ENCODE measurements at regions not wholly inside any gene's neighbourhood (a gene's known extent, or its start where the extent isn't known, plus 50 kb on each side); places are given as distances from the start of the nearest gene placed in this dataset.

DNA sequence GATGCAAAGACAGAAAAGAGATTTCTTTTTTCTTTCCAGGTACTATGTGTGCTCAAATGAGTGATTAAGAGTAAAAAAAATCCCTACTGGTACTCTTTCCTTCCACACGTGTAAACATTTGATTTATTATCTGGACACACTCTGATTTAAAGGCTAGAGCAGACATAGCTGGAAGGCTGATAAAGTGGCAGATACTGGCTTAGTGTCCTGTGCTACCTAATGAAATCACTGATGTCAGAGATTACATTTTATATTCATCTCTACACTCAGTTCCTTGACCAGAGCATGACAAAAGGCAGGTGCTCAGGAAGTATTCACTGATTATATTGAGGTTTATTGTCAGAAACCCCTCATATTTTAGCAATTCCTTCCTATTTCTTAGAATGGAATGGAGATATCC is 136.6 kb upstream of the SLC38A2 start:
- H3K9ac ChIP-seq (ENCODE audit: low read depth, low read length), result no peak overlapping the region
- H3K36me3 ChIP-seq (ENCODE audit: insufficient read depth, low read length), result peaks cover 8% of the 10 kb centered on the region
- H3K4me3 ChIP-seq (ENCODE audit: low read length), result no peak overlapping the region
- peaks cover 4% of the 10 kb centered on the region for H3K4me1 ChIP-seq (ENCODE audit: control insufficient read depth, insufficient read depth, low read length)
- H3K4me2 ChIP-seq (ENCODE audit: low read length), result no peak overlapping the region
- H3K27me3 ChIP-seq (ENCODE audit: control insufficient read depth, insufficient read depth, low read length), result no peaks in the 10 kb centered on the region
- H3K9me3 ChIP-seq (replicated peaks; ENCODE audit: low read length), result peaks cover 25% of the 10 kb centered on the region

- H3K36me3 ChIP-seq (ENCODE audit: insufficient read depth, low read length), result peaks cover 8% of the 10 kb centered on the region
- no peak overlapping the region for H3K4me2 ChIP-seq (ENCODE audit: low read length)
- H3K4me3 ChIP-seq (ENCODE audit: low read length), result no peak overlapping the region
- H3K9me3 ChIP-seq (replicated peaks; ENCODE audit: low read length), result peaks cover 25% of the 10 kb centered on the region
- no peaks in the 10 kb centered on the region for H3K27me3 ChIP-seq (ENCODE audit: control insufficient read depth, insufficient read depth, low read length)
- peaks cover 4% of the 10 kb centered on the region for H3K4me1 ChIP-seq (ENCODE audit: control insufficient read depth, insufficient read depth, low read length)
- no peak overlapping the region for H3K9ac ChIP-seq (ENCODE audit: low read depth, low read length)
Observed at GRCh38 chr12:46508651-46509050, 136.1 kb upstream of the SLC38A2 start.

DNA sequence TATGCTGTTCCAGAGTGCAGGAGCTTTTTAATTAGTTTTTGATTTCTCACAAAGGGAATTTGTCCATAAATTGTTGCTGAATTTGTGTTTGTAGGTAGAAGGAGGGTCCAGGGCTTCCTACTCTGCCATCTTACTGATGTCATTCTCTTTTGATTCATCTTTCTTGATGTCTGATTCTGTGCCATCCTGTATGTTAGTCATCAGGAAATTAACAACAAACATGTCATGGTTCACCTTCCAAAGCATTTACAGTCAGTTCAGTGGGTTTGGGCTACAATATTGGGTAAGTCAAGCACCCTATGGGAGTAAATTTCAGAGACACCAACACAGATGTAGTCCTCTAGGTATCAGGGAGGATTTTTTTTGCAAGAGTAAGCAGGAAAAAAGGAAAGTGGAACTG is 135.2 kb upstream of the SLC38A2 start:
- peaks cover 8% of the 10 kb centered on the region for H3K36me3 ChIP-seq (ENCODE audit: insufficient read depth, low read length)
- H3K27me3 ChIP-seq (ENCODE audit: control insufficient read depth, insufficient read depth, low read length), result no peaks in the 10 kb centered on the region
- no peak overlapping the region for H3K4me3 ChIP-seq (ENCODE audit: low read length)
- peaks cover 4% of the 10 kb centered on the region for H3K4me1 ChIP-seq (ENCODE audit: control insufficient read depth, insufficient read depth, low read length)
- peaks cover 25% of the 10 kb centered on the region for H3K9me3 ChIP-seq (replicated peaks; ENCODE audit: low read length)
- H3K4me2 ChIP-seq (ENCODE audit: low read length), result no peak overlapping the region
- H3K9ac ChIP-seq (ENCODE audit: low read depth, low read length), result no peak overlapping the region

- H3K4me1 ChIP-seq (ENCODE audit: control insufficient read depth, insufficient read depth, low read length), result peaks cover 4% of the 10 kb centered on the region
- no peak overlapping the region for H3K4me3 ChIP-seq (ENCODE audit: low read length)
- peaks cover 25% of the 10 kb centered on the region for H3K9me3 ChIP-seq (replicated peaks; ENCODE audit: low read length)
- H3K36me3 ChIP-seq (ENCODE audit: insufficient read depth, low read length), result peaks cover 8% of the 10 kb centered on the region
- H3K4me2 ChIP-seq (ENCODE audit: low read length), result no peak overlapping the region
- no peak overlapping the region for H3K9ac ChIP-seq (ENCODE audit: low read depth, low read length)
- no peaks in the 10 kb centered on the region for H3K27me3 ChIP-seq (ENCODE audit: control insufficient read depth, insufficient read depth, low read length)
Observed at GRCh38 chr12:46506961-46507360, 134.4 kb upstream of the SLC38A2 start.

DNA sequence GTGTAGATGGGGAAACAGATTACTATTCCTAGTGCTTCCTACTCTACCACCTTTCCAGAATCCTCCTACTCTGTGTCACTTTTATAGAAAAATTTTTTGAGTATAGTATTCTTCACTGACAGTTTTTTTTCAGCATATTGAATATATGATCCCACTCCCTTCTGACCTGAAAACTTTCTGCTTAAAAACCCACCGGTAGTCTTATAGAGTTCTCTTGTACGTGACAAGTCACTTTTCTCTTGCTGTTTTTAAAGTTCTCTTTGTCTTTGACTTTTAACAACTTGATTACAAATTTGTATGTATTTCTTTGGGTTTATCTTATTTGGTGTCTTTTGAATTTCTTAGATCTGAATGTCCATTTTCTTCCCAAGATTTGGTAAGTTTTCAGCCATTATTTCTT is 133.6 kb upstream of the SLC38A2 start:
- Histone ChIP-seq H3K4me2 (ENCODE audit: low read length) (no peak overlapping the region), H3K9ac (ENCODE audit: low read depth, low read length) (no peak overlapping the region), H3K27me3 (ENCODE audit: control insufficient read depth, insufficient read depth, low read length) (no peaks in the 10 kb centered on the region), H3K9me3 (replicated peaks; ENCODE audit: low read length) (peaks cover 23% of the 10 kb centered on the region), H3K36me3 (ENCODE audit: insufficient read depth, low read length) (peaks cover 8% of the 10 kb centered on the region), H3K4me1 (ENCODE audit: control insufficient read depth, insufficient read depth, low read length) (peaks cover 4% of the 10 kb centered on the region), H3K4me3 (ENCODE audit: low read length) (no peak overlapping the region)

- no peak overlapping the region for H3K4me3 ChIP-seq (ENCODE audit: low read length)
- H3K9ac ChIP-seq (ENCODE audit: low read depth, low read length), result no peak overlapping the region
Observed at GRCh38 chr12:46504494-46504893, 131.9 kb upstream of the SLC38A2 start.

GRCh38 chr12:46503637-46504175 is 131.1 kb upstream of the SLC38A2 start:
- H3K27me3 ChIP-seq (ENCODE audit: control insufficient read depth, insufficient read depth, low read length), result no peaks in the 10 kb centered on the region
- peaks cover 4% of the 10 kb centered on the region for H3K4me1 ChIP-seq (ENCODE audit: control insufficient read depth, insufficient read depth, low read length)
- H3K9ac ChIP-seq (ENCODE audit: low read depth, low read length), result no peak overlapping the region
- no peak overlapping the region for H3K4me3 ChIP-seq (ENCODE audit: low read length)
- H3K9me3 ChIP-seq (replicated peaks; ENCODE audit: low read length), result peaks cover 14% of the 10 kb centered on the region
- peaks cover 10% of the 10 kb centered on the region for H3K36me3 ChIP-seq (ENCODE audit: insufficient read depth, low read length)
- no peak overlapping the region for H3K4me2 ChIP-seq (ENCODE audit: low read length)

More at GRCh38 chr12:46504494-46504893, 131.9 kb upstream of the SLC38A2 start:
- no peak overlapping the region for H3K4me2 ChIP-seq (ENCODE audit: low read length)
- peaks cover 4% of the 10 kb centered on the region for H3K4me1 ChIP-seq (ENCODE audit: control insufficient read depth, insufficient read depth, low read length)
- H3K27me3 ChIP-seq (ENCODE audit: control insufficient read depth, insufficient read depth, low read length), result no peaks in the 10 kb centered on the region
- H3K9me3 ChIP-seq (replicated peaks; ENCODE audit: low read length), result peaks cover 14% of the 10 kb centered on the region
- H3K36me3 ChIP-seq (ENCODE audit: insufficient read depth, low read length), result peaks cover 10% of the 10 kb centered on the region

DNA sequence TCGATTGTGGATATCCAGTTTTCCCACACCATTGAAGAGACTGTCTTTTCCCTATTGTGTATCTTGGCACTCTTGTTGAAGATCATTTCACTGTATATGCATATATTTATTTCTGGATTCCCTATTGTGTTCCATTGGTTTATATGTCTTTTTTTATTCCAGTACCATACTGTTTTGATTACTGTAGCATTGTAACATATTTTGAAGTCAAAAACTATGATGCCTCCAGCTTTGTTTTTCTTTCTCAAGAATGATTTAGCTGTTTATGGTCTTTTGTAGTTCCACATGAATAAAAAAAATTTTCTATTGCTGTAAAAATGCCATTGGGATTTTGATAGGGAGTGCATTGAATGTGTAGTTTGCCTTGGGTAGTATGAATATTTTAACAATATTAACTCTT is 128.1 kb upstream of the SLC38A2 start:
- Histone ChIP-seq H3K36me3 (ENCODE audit: insufficient read depth, low read length) (peaks cover 2% of the 10 kb centered on the region), H3K9me3 (replicated peaks; ENCODE audit: low read length) (peaks cover under 1% of the 10 kb centered on the region), H3K4me3 (ENCODE audit: low read length) (no peak overlapping the region), H3K4me1 (ENCODE audit: control insufficient read depth, insufficient read depth, low read length) (no peaks in the 10 kb centered on the region), H3K4me2 (ENCODE audit: low read length) (no peak overlapping the region), H3K27me3 (ENCODE audit: control insufficient read depth, insufficient read depth, low read length) (no peaks in the 10 kb centered on the region), H3K9ac (ENCODE audit: low read depth, low read length) (no peak overlapping the region)

DNA sequence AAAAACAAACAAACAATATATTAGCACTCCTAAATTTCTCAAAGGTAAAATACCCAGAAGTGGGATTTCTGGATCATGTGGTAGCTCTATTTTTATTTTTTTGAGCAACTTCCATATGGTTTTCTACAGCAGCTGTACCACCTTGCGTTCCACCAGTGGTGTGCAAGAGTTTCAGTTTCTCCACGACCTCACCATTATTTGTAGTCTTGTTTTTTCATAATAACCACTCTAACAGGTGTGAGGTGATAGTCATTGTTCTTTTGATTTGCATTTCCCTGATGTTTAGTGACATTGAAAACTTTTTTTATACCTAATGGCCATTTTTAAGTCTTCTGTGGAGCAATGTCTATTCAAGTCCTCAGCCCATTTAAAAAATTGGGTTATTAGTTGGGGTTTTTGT is 127.3 kb upstream of the SLC38A2 start:
- Histone ChIP-seq H3K27me3 (ENCODE audit: control insufficient read depth, insufficient read depth, low read length) (no peaks in the 10 kb centered on the region), H3K9me3 (replicated peaks; ENCODE audit: low read length) (no peaks in the 10 kb centered on the region), H3K4me1 (ENCODE audit: control insufficient read depth, insufficient read depth, low read length) (peaks cover under 1% of the 10 kb centered on the region), H3K4me2 (ENCODE audit: low read length) (no peak overlapping the region), H3K9ac (ENCODE audit: low read depth, low read length) (no peak overlapping the region), H3K36me3 (ENCODE audit: insufficient read depth, low read length) (peaks cover 2% of the 10 kb centered on the region), H3K4me3 (ENCODE audit: low read length) (no peak overlapping the region)

DNA sequence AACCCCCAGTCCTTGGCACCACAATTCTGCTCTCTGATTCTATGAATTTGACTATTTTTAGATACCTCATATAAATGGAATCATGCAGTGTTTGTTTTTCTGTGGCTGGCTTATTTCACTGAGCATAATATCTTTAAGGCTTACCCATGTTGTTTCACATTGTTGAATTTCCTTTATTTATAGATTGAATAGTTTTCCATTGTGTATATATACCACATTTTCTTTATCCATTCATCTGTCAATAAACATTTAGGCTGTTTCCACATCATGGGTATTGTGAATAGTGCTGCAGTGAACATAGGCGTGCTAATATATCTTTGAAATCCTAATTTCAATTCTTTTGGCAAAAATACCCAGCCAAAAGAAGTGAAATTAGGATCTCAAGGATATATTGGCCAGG is 126.7 kb upstream of the SLC38A2 start:
- H3K9me3 ChIP-seq (replicated peaks; ENCODE audit: low read length), result no peaks in the 10 kb centered on the region
- H3K4me3 ChIP-seq (ENCODE audit: low read length), result no peak overlapping the region
- H3K27me3 ChIP-seq (ENCODE audit: control insufficient read depth, insufficient read depth, low read length), result no peaks in the 10 kb centered on the region
- peaks cover 2% of the 10 kb centered on the region for H3K36me3 ChIP-seq (ENCODE audit: insufficient read depth, low read length)
- H3K4me2 ChIP-seq (ENCODE audit: low read length), result no peak overlapping the region
- H3K4me1 ChIP-seq (ENCODE audit: control insufficient read depth, insufficient read depth, low read length), result peaks cover 7% of the 10 kb centered on the region
- H3K9ac ChIP-seq (ENCODE audit: low read depth, low read length), result no peak overlapping the region

GRCh38 chr12:46497739-46498138 is 125.2 kb upstream of the SLC38A2 start:
- Histone ChIP-seq H3K9me3 (replicated peaks; ENCODE audit: low read length) (no peaks in the 10 kb centered on the region), H3K36me3 (ENCODE audit: insufficient read depth, low read length) (peaks cover 2% of the 10 kb centered on the region), H3K9ac (ENCODE audit: low read depth, low read length) (no peak overlapping the region), H3K4me3 (ENCODE audit: low read length) (no peak overlapping the region), H3K4me1 (ENCODE audit: control insufficient read depth, insufficient read depth, low read length) (peaks cover 22% of the 10 kb centered on the region), H3K4me2 (ENCODE audit: low read length) (no peak overlapping the region), H3K27me3 (ENCODE audit: control insufficient read depth, insufficient read depth, low read length) (no peaks in the 10 kb centered on the region)

GRCh38 chr12:46494424-46494823 is 121.9 kb upstream of the SLC38A2 start:
- Histone ChIP-seq H3K9ac (ENCODE audit: low read depth, low read length) (peak overlapping the region; percentile 71), H3K4me3 (ENCODE audit: low read length) (peak overlapping the region; percentile 5), H3K4me2 (ENCODE audit: low read length) (peak overlapping the region; percentile 64), H3K9me3 (replicated peaks; ENCODE audit: low read length) (no peaks in the 10 kb centered on the region), H3K27me3 (ENCODE audit: control insufficient read depth, insufficient read depth, low read length) (no peaks in the 10 kb centered on the region), H3K4me1 (ENCODE audit: control insufficient read depth, insufficient read depth, low read length) (peaks cover 52% of the 10 kb centered on the region), H3K36me3 (ENCODE audit: insufficient read depth, low read length) (no peaks in the 10 kb centered on the region)
